ENCODE measurements at regions not wholly inside any gene's neighbourhood (a gene's known extent, or its start where the extent isn't known, plus 50 kb on each side); places are given as distances from the start of the nearest gene placed in this dataset.

DNA sequence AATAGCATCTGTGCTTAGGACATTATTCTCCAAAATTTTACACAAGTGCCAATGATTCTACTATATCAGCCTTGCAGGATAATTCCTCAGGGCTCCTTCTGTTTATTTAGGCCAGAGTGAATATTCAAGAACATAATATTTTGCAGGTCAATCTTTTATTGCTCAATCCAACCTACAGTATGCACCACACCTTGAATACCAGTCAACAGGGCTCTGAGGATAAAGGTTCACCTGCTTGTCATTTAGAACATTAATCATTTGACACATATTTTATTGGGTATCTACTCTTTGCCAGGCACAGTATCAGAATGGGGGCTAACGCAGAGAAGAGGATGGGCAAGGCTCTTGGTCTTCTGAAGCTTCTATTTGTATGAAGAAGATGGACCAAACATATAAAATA is 66.2 kb upstream of the SHISA3 start:
- DNase-seq (ENCODE audit: low read depth, low spot score) (no peak), ATAC-seq (no peak)
- H3K9me3 ChIP-seq (ENCODE audit: control insufficient read depth in 1 of 2, insufficient read depth in 1 of 2, low read depth in 1 of 2, low read length in 2 of 2): no peaks in the 10 kb centered on the region
- H3K36me3 ChIP-seq (ENCODE audit: control insufficient read depth in 1 of 2, insufficient read depth in 2 of 2, low read length in 2 of 2): no peaks in the 10 kb centered on the region
- no peak for TF ChIP-seq EZH2phosphoT487 (IDR thresholded peaks at IDR 0.05; ENCODE audit: borderline replicate concordance)
- no peak for TF ChIP-seq CEBPB (IDR thresholded peaks at IDR 0.05; ENCODE audit: low read depth)
- no peak for TF ChIP-seq CBX3 (IDR thresholded peaks at IDR 0.05; ENCODE audit: low read depth)
- TF ChIP-seq, protein P1, sequence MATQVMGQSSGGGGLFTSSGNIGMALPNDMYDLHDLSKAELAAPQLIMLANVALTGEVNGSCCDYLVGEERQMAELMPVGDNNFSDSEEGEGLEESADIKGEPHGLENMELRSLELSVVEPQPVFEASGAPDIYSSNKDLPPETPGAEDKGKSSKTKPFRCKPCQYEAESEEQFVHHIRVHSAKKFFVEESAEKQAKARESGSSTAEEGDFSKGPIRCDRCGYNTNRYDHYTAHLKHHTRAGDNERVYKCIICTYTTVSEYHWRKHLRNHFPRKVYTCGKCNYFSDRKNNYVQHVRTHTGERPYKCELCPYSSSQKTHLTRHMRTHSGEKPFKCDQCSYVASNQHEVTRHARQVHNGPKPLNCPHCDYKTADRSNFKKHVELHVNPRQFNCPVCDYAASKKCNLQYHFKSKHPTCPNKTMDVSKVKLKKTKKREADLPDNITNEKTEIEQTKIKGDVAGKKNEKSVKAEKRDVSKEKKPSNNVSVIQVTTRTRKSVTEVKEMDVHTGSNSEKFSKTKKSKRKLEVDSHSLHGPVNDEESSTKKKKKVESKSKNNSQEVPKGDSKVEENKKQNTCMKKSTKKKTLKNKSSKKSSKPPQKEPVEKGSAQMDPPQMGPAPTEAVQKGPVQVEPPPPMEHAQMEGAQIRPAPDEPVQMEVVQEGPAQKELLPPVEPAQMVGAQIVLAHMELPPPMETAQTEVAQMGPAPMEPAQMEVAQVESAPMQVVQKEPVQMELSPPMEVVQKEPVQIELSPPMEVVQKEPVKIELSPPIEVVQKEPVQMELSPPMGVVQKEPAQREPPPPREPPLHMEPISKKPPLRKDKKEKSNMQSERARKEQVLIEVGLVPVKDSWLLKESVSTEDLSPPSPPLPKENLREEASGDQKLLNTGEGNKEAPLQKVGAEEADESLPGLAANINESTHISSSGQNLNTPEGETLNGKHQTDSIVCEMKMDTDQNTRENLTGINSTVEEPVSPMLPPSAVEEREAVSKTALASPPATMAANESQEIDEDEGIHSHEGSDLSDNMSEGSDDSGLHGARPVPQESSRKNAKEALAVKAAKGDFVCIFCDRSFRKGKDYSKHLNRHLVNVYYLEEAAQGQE (IDR thresholded peaks at IDR 0.05; ENCODE audit: low read depth): no peak
- no peak for TF ChIP-seq POLR2A (IDR thresholded peaks at IDR 0.05; ENCODE audit: borderline replicate concordance, extremely low read depth, insufficient read depth, insufficient read length)
- TF ChIP-seq EGR1 (IDR thresholded peaks at IDR 0.05; ENCODE audit: low read depth): no peak
- TF ChIP-seq, protein P2, sequence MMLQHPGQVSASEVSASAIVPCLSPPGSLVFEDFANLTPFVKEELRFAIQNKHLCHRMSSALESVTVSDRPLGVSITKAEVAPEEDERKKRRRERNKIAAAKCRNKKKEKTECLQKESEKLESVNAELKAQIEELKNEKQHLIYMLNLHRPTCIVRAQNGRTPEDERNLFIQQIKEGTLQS (IDR thresholded peaks at IDR 0.05): no peak
- TF ChIP-seq SIN3A (IDR thresholded peaks at IDR 0.05; ENCODE audit: low read depth): no peak
- no peak for TF ChIP-seq YY1 (IDR thresholded peaks at IDR 0.05; ENCODE audit: extremely low read depth, insufficient replicate concordance, low read depth, low read length)
- TF ChIP-seq JUND (IDR thresholded peaks at IDR 0.05): no peak
- no peak for TF ChIP-seq RAD21 (IDR thresholded peaks at IDR 0.05; ENCODE audit: low read depth)
- TF ChIP-seq, protein P3, sequence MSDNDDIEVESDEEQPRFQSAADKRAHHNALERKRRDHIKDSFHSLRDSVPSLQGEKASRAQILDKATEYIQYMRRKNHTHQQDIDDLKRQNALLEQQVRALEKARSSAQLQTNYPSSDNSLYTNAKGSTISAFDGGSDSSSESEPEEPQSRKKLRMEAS (IDR thresholded peaks at IDR 0.05): no peak
- TF ChIP-seq SP1 (IDR thresholded peaks at IDR 0.05; ENCODE audit: low read depth): no peak
- TF ChIP-seq ZNF274 (IDR thresholded peaks at IDR 0.05; ENCODE audit: low read depth, low read length): no peak
- TF ChIP-seq FOSL1 (IDR thresholded peaks at IDR 0.05; ENCODE audit: low read depth): no peak
- no peak overlapping the region for H3K9ac ChIP-seq (ENCODE audit: low read length)
- H3K4me1 ChIP-seq (ENCODE audit: control insufficient read depth in 1 of 2, insufficient read depth in 2 of 2, low read length in 2 of 2): peaks cover 4 to 11% of the 10 kb centered on the region in 2 experiments
- no peak overlapping the region for H3K4me3 ChIP-seq (replicated peaks in 1 of 2; ENCODE audit: low read depth in 1 of 2, low read length in 2 of 2)
- no peaks in the 10 kb centered on the region for H3K9me2 ChIP-seq (ENCODE audit: insufficient read depth)
- RAD21 ChIA-PET (ENCODE audit: low non-redundant PET in 1 of 2, low total read pairs in 2 of 2, uncharacterized antibody in 2 of 2, unreplicated experiment in 2 of 2): no interaction called here
- H3K27me3 ChIP-seq (ENCODE audit: insufficient read depth, low read length): no peaks in the 10 kb centered on the region
- no peaks in the 10 kb centered on the region for H3K79me2 ChIP-seq (ENCODE audit: insufficient read depth, low read length)
- H4K20me1 ChIP-seq (ENCODE audit: insufficient read depth): no peaks in the 10 kb centered on the region
- POLR2A ChIA-PET: no interaction called here
- H3K4me2 ChIP-seq (ENCODE audit: low read length): no peak overlapping the region
- H2AFZ ChIP-seq (ENCODE audit: low read depth, low read length, poor library complexity, severe bottlenecking): no peak overlapping the region
- CTCF ChIA-PET: no interaction called here
- intact Hi-C loops (cut with micrococcal nuclease): no loop called here
- H3K27ac ChIP-seq (ENCODE audit: low read depth, low read length): no peak overlapping the region
- BruUV-seq (replicated peaks): no TSS peak

Data from HCT116 (cell line).